Smooth muscle cell (in vitro differentiated cells): ENCODE measurements at regions not wholly inside any gene's neighbourhood (a gene's known extent, or its start where the extent isn't known, plus 50 kb on each side); places are given as distances from the start of the nearest gene placed in this dataset.

ENCODE experiments used
- DNase-seq: peaks from one replicate; lab custom pipeline; 2025; ENCODE audit not compliant: unreplicated experiment; lab: John Stamatoyannopoulos, UW
- H2AFZ ChIP-seq: fragments of 200-600 bp; sonication (generic); 2 replicates; pipeline ENCODE4 v1.6.0; 2016; ENCODE audit warnings: antibody characterized with exemption, low read depth, mild to moderate bottlenecking
- H3F3A ChIP-seq: fragments of 200-600 bp; sonication (generic); 2 replicates; pipeline ENCODE4 v1.6.0; 2017; ENCODE audit warnings: antibody characterized with exemption, low read depth
- H3K27ac ChIP-seq: fragments of 200-600 bp; sonication (generic); 2 replicates; pipeline ENCODE4 v1.5.1; 2016; ENCODE audit warnings: low read depth, mild to moderate bottlenecking
- H3K27me3 ChIP-seq: fragments of 200-600 bp; sonication (generic); 2 replicates; pipeline ENCODE4 v1.6.1; 2016; ENCODE audit warnings: low read depth, mild to moderate bottlenecking
- H3K36me3 ChIP-seq: fragments of 200-600 bp; sonication (generic); 2 replicates; pipeline ENCODE4 v1.5.1; 2016; ENCODE audit warnings: low read depth
- H3K4me1 ChIP-seq: fragments of 200-600 bp; sonication (generic); 2 replicates; pipeline ENCODE4 v1.5.1; 2016; ENCODE audit warnings: low read depth
- H3K4me2 ChIP-seq: fragments of 200-600 bp; sonication (generic); 2 replicates; pipeline ENCODE4 v1.6.0; 2016; ENCODE audit warnings: mild to moderate bottlenecking
- H3K4me3 ChIP-seq: fragments of 200-600 bp; sonication (generic); 2 replicates; pipeline ENCODE4 v1.5.1; 2016; ENCODE audit warnings: mild to moderate bottlenecking
- H3K79me2 ChIP-seq: fragments of 200-600 bp; sonication (generic); 2 replicates; pipeline ENCODE4 v1.6.0; 2016; ENCODE audit warnings: low read depth, mild to moderate bottlenecking
- H3K9ac ChIP-seq: fragments of 200-600 bp; sonication (generic); 2 replicates; pipeline ENCODE4 v1.6.0; 2016; ENCODE audit warnings: low read depth
- H3K9me3 ChIP-seq: fragments of 200-600 bp; sonication (generic); replicated peaks from 2 replicates; pipeline ENCODE4 v1.5.1; 2016; ENCODE audit warnings: low read depth
- H4K20me1 ChIP-seq: fragments of 200-600 bp; sonication (generic); 2 replicates; pipeline ENCODE4 v1.6.0; 2016; ENCODE audit warnings: low read depth
- WGBS: methylation state at CpG from one replicate; pipeline ENCODE4 v1.1.7; 2016; ENCODE audit warnings: low lambda C conversion rate; 5-methylcytosine and 5-hydroxymethylcytosine counted together
- TF ChIP-seq, protein P1 (sequence below): fragments of 200-600 bp; sonication (generic); IDR thresholded peaks from 2 replicates; pipeline ENCODE4 v1.5.1; 2017; ENCODE audit warnings: borderline replicate concordance, mild to moderate bottlenecking, antibody characterized with exemption; ENCODE audit not compliant: insufficient read depth, poor library complexity, severe bottlenecking

GRCh38 chr1:90443354-90443753, 273.7 kb downstream of the BARHL2 start:
- H3K4me1 ChIP-seq = no peaks in the 10 kb centered on the region
- TF ChIP-seq, protein P1, sequence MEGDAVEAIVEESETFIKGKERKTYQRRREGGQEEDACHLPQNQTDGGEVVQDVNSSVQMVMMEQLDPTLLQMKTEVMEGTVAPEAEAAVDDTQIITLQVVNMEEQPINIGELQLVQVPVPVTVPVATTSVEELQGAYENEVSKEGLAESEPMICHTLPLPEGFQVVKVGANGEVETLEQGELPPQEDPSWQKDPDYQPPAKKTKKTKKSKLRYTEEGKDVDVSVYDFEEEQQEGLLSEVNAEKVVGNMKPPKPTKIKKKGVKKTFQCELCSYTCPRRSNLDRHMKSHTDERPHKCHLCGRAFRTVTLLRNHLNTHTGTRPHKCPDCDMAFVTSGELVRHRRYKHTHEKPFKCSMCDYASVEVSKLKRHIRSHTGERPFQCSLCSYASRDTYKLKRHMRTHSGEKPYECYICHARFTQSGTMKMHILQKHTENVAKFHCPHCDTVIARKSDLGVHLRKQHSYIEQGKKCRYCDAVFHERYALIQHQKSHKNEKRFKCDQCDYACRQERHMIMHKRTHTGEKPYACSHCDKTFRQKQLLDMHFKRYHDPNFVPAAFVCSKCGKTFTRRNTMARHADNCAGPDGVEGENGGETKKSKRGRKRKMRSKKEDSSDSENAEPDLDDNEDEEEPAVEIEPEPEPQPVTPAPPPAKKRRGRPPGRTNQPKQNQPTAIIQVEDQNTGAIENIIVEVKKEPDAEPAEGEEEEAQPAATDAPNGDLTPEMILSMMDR = no peak
- no peak overlapping the region for H2AFZ ChIP-seq
- H3K9ac ChIP-seq = no peak overlapping the region
- H3F3A ChIP-seq = no peaks in the 10 kb centered on the region
- H3K79me2 ChIP-seq = no peaks in the 10 kb centered on the region
- peaks cover 19% of the 10 kb centered on the region for H3K27me3 ChIP-seq
- no peak for DNase-seq
- no peaks in the 10 kb centered on the region for H4K20me1 ChIP-seq
- H3K36me3 ChIP-seq = no peaks in the 10 kb centered on the region
- no peak overlapping the region for H3K27ac ChIP-seq
- 92% methylated on average over 4 of the region's 4 CpGs for WGBS
- H3K4me3 ChIP-seq = no peak overlapping the region
- H3K4me2 ChIP-seq = no peak overlapping the region
- H3K9me3 ChIP-seq = no peaks in the 10 kb centered on the region

DNA sequence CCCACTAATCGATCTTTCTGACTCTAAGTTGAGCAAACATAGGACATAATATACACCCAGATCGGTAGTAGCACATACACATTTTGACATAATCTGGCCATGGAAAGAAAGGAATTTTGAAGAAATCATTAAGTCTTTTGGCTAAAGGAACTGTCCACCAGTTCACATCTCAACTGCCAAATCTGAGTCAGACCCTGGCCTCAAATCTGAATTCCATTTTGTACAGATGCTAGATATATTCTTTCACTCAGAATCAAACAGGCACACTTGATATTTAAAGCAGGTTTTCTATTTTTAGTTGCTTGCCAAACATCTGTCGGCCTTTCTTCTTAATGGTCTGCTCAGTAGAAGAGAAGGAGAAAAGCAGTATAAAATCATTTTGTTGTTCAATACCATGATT, 281.8 kb downstream of the BARHL2 start:
- DNase-seq = no peak
- H3K9ac ChIP-seq = no peak overlapping the region
- H3K36me3 ChIP-seq = no peaks in the 10 kb centered on the region
- no peak overlapping the region for H2AFZ ChIP-seq
- peaks cover 7% of the 10 kb centered on the region for H3K27me3 ChIP-seq
- no peaks in the 10 kb centered on the region for H3K79me2 ChIP-seq
- no peaks in the 10 kb centered on the region for H3K9me3 ChIP-seq
- no peak overlapping the region for H3K27ac ChIP-seq
- WGBS = 95% methylated on average over 3 of the region's 3 CpGs
- H4K20me1 ChIP-seq = no peaks in the 10 kb centered on the region
- H3K4me2 ChIP-seq = no peak overlapping the region
- no peaks in the 10 kb centered on the region for H3K4me1 ChIP-seq
- no peak overlapping the region for H3K4me3 ChIP-seq
- no peaks in the 10 kb centered on the region for H3F3A ChIP-seq
- TF ChIP-seq, protein P1 = no peak

DNA sequence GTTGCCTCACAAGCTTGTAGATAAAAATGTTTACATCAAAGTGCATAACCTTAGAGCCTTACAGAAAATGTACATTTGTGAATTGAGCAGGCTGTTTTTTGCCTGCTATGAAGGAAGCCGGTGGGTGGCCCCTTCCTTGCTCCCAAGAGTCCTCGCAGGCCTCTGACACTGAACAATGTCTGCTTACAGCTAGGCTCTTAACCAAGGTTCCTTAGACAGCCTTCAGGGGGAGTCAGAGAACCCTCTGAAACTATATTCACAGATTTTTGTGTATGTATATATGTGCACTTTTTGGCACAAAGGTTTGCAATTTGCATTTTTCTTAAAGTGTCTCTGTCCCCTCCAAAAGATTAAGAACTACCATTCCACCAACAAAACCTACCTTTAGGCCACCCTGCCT, 282.6 kb downstream of the BARHL2 start:
- TF ChIP-seq, protein P1 = peak; percentile 24
- Histone ChIP-seq H3K4me2 (no peak overlapping the region), H4K20me1 (no peaks in the 10 kb centered on the region), H3K36me3 (no peaks in the 10 kb centered on the region), H3K4me3 (no peak overlapping the region), H3K27ac (no peak overlapping the region), H3K4me1 (no peaks in the 10 kb centered on the region), H3K9me3 (no peaks in the 10 kb centered on the region), H3F3A (no peaks in the 10 kb centered on the region), H2AFZ (no peak overlapping the region), H3K79me2 (no peaks in the 10 kb centered on the region), H3K27me3 (no peaks in the 10 kb centered on the region), H3K9ac (no peak overlapping the region)
- 51% methylated on average over 2 of the region's 2 CpGs for WGBS
- no peak for DNase-seq

GRCh38 chr1:90417126-90417525, 300.0 kb downstream of the BARHL2 start:
- H3F3A ChIP-seq = no peaks in the 10 kb centered on the region
- no peaks in the 10 kb centered on the region for H3K27me3 ChIP-seq
- DNase-seq = no peak
- no peaks in the 10 kb centered on the region for H3K36me3 ChIP-seq
- TF ChIP-seq, protein P1 = no peak
- no peaks in the 10 kb centered on the region for H4K20me1 ChIP-seq
- H3K4me1 ChIP-seq = no peaks in the 10 kb centered on the region
- H3K4me3 ChIP-seq = no peak overlapping the region
- H3K79me2 ChIP-seq = no peaks in the 10 kb centered on the region
- no peak overlapping the region for H2AFZ ChIP-seq
- no peaks in the 10 kb centered on the region for H3K9me3 ChIP-seq
- H3K27ac ChIP-seq = no peak overlapping the region
- no peak overlapping the region for H3K4me2 ChIP-seq
- no peak overlapping the region for H3K9ac ChIP-seq
